Stimulated activated memory B cell treated with anti-CD40 and anti-IgM and Interleukin-4, amounts not matched to agents 10 μg/mL and 1 μg/mL and 100 μg/mL, for 72 hours (primary cell): ENCODE measurements at regions not wholly inside any gene's neighbourhood (a gene's known extent, or its start where the extent isn't known, plus 50 kb on each side); places are given as distances from the start of the nearest gene placed in this dataset.

ENCODE experiments used
- ATAC-seq: fragments of 150-1000 bp; cut with Tn5 transposase; 2 replicates; pipeline ENCODE4 v1.10.0; 2021
- H3K27ac Mint-ChIP-seq: one replicate; pipeline ENCODE4 v1.8.0; 2022; ENCODE audit warnings: mild to moderate bottlenecking, mixed read lengths
- H3K27me3 Mint-ChIP-seq: one replicate; pipeline ENCODE4 v1.8.0; 2022; ENCODE audit warnings: mixed read lengths
- H3K36me3 Mint-ChIP-seq: one replicate; pipeline ENCODE4 v1.8.0; 2022; ENCODE audit warnings: mixed read lengths
- H3K4me1 Mint-ChIP-seq: one replicate; pipeline ENCODE4 v1.8.0; 2022; ENCODE audit warnings: mixed read lengths
- H3K4me3 Mint-ChIP-seq: one replicate; pipeline ENCODE4 v1.8.0; 2022; ENCODE audit warnings: mild to moderate bottlenecking, moderate library complexity, mixed read lengths
- H3K9me3 Mint-ChIP-seq: one replicate; pipeline ENCODE4 v1.8.0; 2022; ENCODE audit warnings: mixed read lengths

- no peak overlapping the region for H3K4me3 Mint-ChIP-seq
- H3K36me3 Mint-ChIP-seq, result peaks cover 31% of the 10 kb centered on the region
- H3K9me3 Mint-ChIP-seq, result no peaks in the 10 kb centered on the region
- ATAC-seq, result no peak
- H3K27me3 Mint-ChIP-seq, result no peaks in the 10 kb centered on the region
- H3K27ac Mint-ChIP-seq, result no peak overlapping the region
- H3K4me1 Mint-ChIP-seq, result no peaks in the 10 kb centered on the region
Measured at GRCh38 chr12:27382924-27383323, 50.3 kb downstream of the BMAL2 start.

- Mint-ChIP-seq H3K4me3 (no peak overlapping the region), H3K36me3 (peaks cover 37% of the 10 kb centered on the region), H3K4me1 (no peaks in the 10 kb centered on the region), H3K9me3 (no peaks in the 10 kb centered on the region), H3K27ac (no peak overlapping the region), H3K27me3 (no peaks in the 10 kb centered on the region)
- ATAC-seq, result peak; percentile 42
Measured at GRCh38 chr12:27383429-27384260, 51.0 kb downstream of the BMAL2 start.

GRCh38 chr12:27384261-27384590 is 51.6 kb downstream of the BMAL2 start:
- no peaks in the 10 kb centered on the region for H3K4me1 Mint-ChIP-seq
- H3K4me3 Mint-ChIP-seq, result no peak overlapping the region
- H3K9me3 Mint-ChIP-seq, result no peaks in the 10 kb centered on the region

GRCh38 chr12:27385766-27386564 is 53.3 kb downstream of the BMAL2 start:
- ATAC-seq, result no peak
- Mint-ChIP-seq H3K9me3 (peaks cover under 1% of the 10 kb centered on the region), H3K27me3 (no peaks in the 10 kb centered on the region), H3K4me3 (no peak overlapping the region), H3K36me3 (peaks cover 38% of the 10 kb centered on the region), H3K27ac (no peak overlapping the region), H3K4me1 (no peaks in the 10 kb centered on the region)

More at GRCh38 chr12:27384261-27384590, 51.6 kb downstream of the BMAL2 start:
- Mint-ChIP-seq H3K36me3 (peaks cover 37% of the 10 kb centered on the region), H3K27ac (no peak overlapping the region), H3K27me3 (no peaks in the 10 kb centered on the region)
- ATAC-seq, result no peak

GRCh38 chr12:27387473-27387872 is 54.8 kb downstream of the BMAL2 start:
- H3K27me3 Mint-ChIP-seq, result no peaks in the 10 kb centered on the region
- H3K4me1 Mint-ChIP-seq, result no peaks in the 10 kb centered on the region
- H3K36me3 Mint-ChIP-seq, result peaks cover 37% of the 10 kb centered on the region
- H3K4me3 Mint-ChIP-seq, result no peak overlapping the region
- no peak for ATAC-seq
- no peak overlapping the region for H3K27ac Mint-ChIP-seq
- H3K9me3 Mint-ChIP-seq, result peaks cover 3% of the 10 kb centered on the region

GRCh38 chr12:27388650-27389049 is 56.0 kb downstream of the BMAL2 start:
- Mint-ChIP-seq H3K4me3 (no peak overlapping the region), H3K36me3 (peaks cover 43% of the 10 kb centered on the region), H3K9me3 (peaks cover 3% of the 10 kb centered on the region), H3K27ac (no peak overlapping the region), H3K27me3 (no peaks in the 10 kb centered on the region), H3K4me1 (no peaks in the 10 kb centered on the region)
- ATAC-seq, result no peak

GRCh38 chr12:27394676-27395075 is 51.9 kb upstream of the SMCO2 start:
- ATAC-seq, result no peak
- Mint-ChIP-seq H3K27ac (no peak overlapping the region), H3K36me3 (peaks cover 32% of the 10 kb centered on the region), H3K9me3 (peaks cover 3% of the 10 kb centered on the region), H3K4me1 (no peaks in the 10 kb centered on the region), H3K27me3 (no peaks in the 10 kb centered on the region), H3K4me3 (no peak overlapping the region)

- no peaks in the 10 kb centered on the region for H3K27me3 Mint-ChIP-seq
- H3K4me1 Mint-ChIP-seq, result no peaks in the 10 kb centered on the region
- no peaks in the 10 kb centered on the region for H3K9me3 Mint-ChIP-seq
- H3K36me3 Mint-ChIP-seq, result peaks cover 28% of the 10 kb centered on the region
- no peak overlapping the region for H3K27ac Mint-ChIP-seq
- H3K4me3 Mint-ChIP-seq, result no peak overlapping the region
- no peak for ATAC-seq
Measured at GRCh38 chr12:27396216-27396815, 50.2 kb upstream of the SMCO2 start.
